ENCODE measurements at regions not wholly inside any gene's neighbourhood (a gene's known extent, or its start where the extent isn't known, plus 50 kb on each side); places are given as distances from the start of the nearest gene placed in this dataset.

GRCh38 chr22:49021926-49022815 is 805.5 kb downstream of the BRD1 start:
- no peak for DNase-seq (ENCODE audit: low spot score)

GRCh38 chr22:49021131-49021925 is 806.3 kb downstream of the BRD1 start:
- DNase-seq (ENCODE audit: low spot score): no peak

GRCh38 chr22:49019737-49020713 is 807.6 kb downstream of the BRD1 start:
- no peak for DNase-seq (ENCODE audit: low spot score)

- DNase-seq (ENCODE audit: low spot score): no peak
Measured at GRCh38 chr22:49018601-49019000, 809.1 kb downstream of the BRD1 start.

GRCh38 chr22:49017482-49018329 is 810.0 kb downstream of the BRD1 start:
- DNase-seq (ENCODE audit: low spot score): no peak

GRCh38 chr22:49016909-49017481 is 810.7 kb downstream of the BRD1 start:
- DNase-seq (ENCODE audit: low spot score): no peak

GRCh38 chr22:49015993-49016908 is 811.4 kb downstream of the BRD1 start:
- no peak for DNase-seq (ENCODE audit: low spot score)

- no peak for DNase-seq (ENCODE audit: low spot score)
Measured at GRCh38 chr22:49015459-49015858, 812.2 kb downstream of the BRD1 start.

- DNase-seq (ENCODE audit: low spot score): no peak
Measured at GRCh38 chr22:49014227-49015201, 813.2 kb downstream of the BRD1 start.

- no peak for DNase-seq (ENCODE audit: low spot score)
Measured at GRCh38 chr22:49013707-49014106, 814.0 kb downstream of the BRD1 start.

GRCh38 chr22:49012712-49013395 is 814.8 kb downstream of the BRD1 start:
- no peak for DNase-seq (ENCODE audit: low spot score)

GRCh38 chr22:49011769-49012648 is 815.7 kb downstream of the BRD1 start:
- no peak for DNase-seq (ENCODE audit: low spot score)

- DNase-seq (ENCODE audit: low spot score): no peak
Measured at GRCh38 chr22:49011379-49011768, 816.3 kb downstream of the BRD1 start.

- DNase-seq (ENCODE audit: low spot score): no peak
Measured at GRCh38 chr22:49010901-49011300, 816.8 kb downstream of the BRD1 start.

GRCh38 chr22:49010070-49010863 is 817.4 kb downstream of the BRD1 start:
- DNase-seq (ENCODE audit: low spot score): no peak

Measured in HT-29 (cell line).